HG03060 (cell line): ENCODE measurements at regions not wholly inside any gene's neighbourhood (a gene's known extent, or its start where the extent isn't known, plus 50 kb on each side); places are given as distances from the start of the nearest gene placed in this dataset.

Experiments
- ATAC-seq: cut with Tn5 transposase; IDR thresholded peaks from one replicate; pipeline ENCODE4 v1.9.1; 2021; ENCODE audit warnings: low read depth, moderate number of reproducible peaks; ENCODE audit not compliant: unreplicated experiment

- no peak for ATAC-seq
These were observed 419.8 kb upstream of the TPM1 start for GRCh38 chr15:62622775-62623174.

- no peak for ATAC-seq
These were observed 417.8 kb upstream of the TPM1 start for GRCh38 chr15:62624547-62625378.

GRCh38 chr15:62625429-62626033 is 417.0 kb upstream of the TPM1 start:
- no peak for ATAC-seq

- ATAC-seq: no peak
These were observed 415.6 kb upstream of the TPM1 start for GRCh38 chr15:62626903-62627302.

GRCh38 chr15:62631076-62631724 is 411.3 kb upstream of the TPM1 start:
- no peak for ATAC-seq

GRCh38 chr15:62636823-62637573 is 405.5 kb upstream of the TPM1 start:
- ATAC-seq: no peak

- ATAC-seq: no peak
These were observed 405.0 kb upstream of the TPM1 start for GRCh38 chr15:62637574-62637897.

- no peak for ATAC-seq
These were observed 404.5 kb upstream of the TPM1 start for GRCh38 chr15:62637950-62638619.

- no peak for ATAC-seq
These were observed 403.1 kb upstream of the TPM1 start for GRCh38 chr15:62639432-62639831.

GRCh38 chr15:62639906-62640605 is 402.5 kb upstream of the TPM1 start:
- ATAC-seq: no peak

GRCh38 chr15:62641825-62642224 is 400.7 kb upstream of the TPM1 start:
- ATAC-seq: no peak

- ATAC-seq: no peak
These were observed 399.0 kb upstream of the TPM1 start for GRCh38 chr15:62643572-62643971.

- no peak for ATAC-seq
These were observed 398.2 kb upstream of the TPM1 start for GRCh38 chr15:62644216-62644888.

- no peak for ATAC-seq
These were observed 397.4 kb upstream of the TPM1 start for GRCh38 chr15:62644889-62645742.

- no peak for ATAC-seq
These were observed 395.2 kb upstream of the TPM1 start for GRCh38 chr15:62647202-62647842.

- no peak for ATAC-seq
These were observed 394.6 kb upstream of the TPM1 start for GRCh38 chr15:62647843-62648505.

- no peak for ATAC-seq
These were observed 393.6 kb upstream of the TPM1 start for GRCh38 chr15:62648954-62649353.
